Activated CD4-positive, alpha-beta memory T cell treated with anti-CD3 and anti-CD28 coated beads, Interleukin-2, amount 10 ng/mL, durations not matched to agents 7 days and 5 days (primary cell): ENCODE measurements at regions not wholly inside any gene's neighbourhood (a gene's known extent, or its start where the extent isn't known, plus 50 kb on each side); places are given as distances from the start of the nearest gene placed in this dataset.

Experiments
- CTCF ChIA-PET: fragments of 350-600 bp; sonication (Branson Sonifier 250); formaldehyde crosslinking; loops from one replicate; lab custom pipeline; 2021; ENCODE audit warnings: antibody characterized with exemption, inconsistent platforms; lab: Charles Lee
- POLR2A ChIA-PET: fragments of 350-600 bp; sonication (Branson Sonifier 250); formaldehyde crosslinking; loops from one replicate; lab custom pipeline; 2021; ENCODE audit warnings: antibody characterized with exemption; lab: Charles Lee
- DNase-seq: peaks from one replicate; pipeline ENCODE4 v3.0.0-alpha.2; 2020
- H3K27ac Mint-ChIP-seq: one replicate; pipeline ENCODE4 v1.8.0; 2021; ENCODE audit warnings: mild to moderate bottlenecking, mixed read lengths
- H3K27me3 Mint-ChIP-seq: one replicate; pipeline ENCODE4 v1.8.0; 2021; ENCODE audit warnings: mixed read lengths
- H3K36me3 Mint-ChIP-seq: one replicate; pipeline ENCODE4 v1.8.0; 2021; ENCODE audit warnings: low read depth, mixed read lengths
- H3K4me1 Mint-ChIP-seq: one replicate; pipeline ENCODE4 v1.8.0; 2021; ENCODE audit warnings: mixed read lengths
- H3K4me3 Mint-ChIP-seq: one replicate; pipeline ENCODE4 v1.8.0; 2021; ENCODE audit warnings: mild to moderate bottlenecking, mixed read lengths
- H3K9me3 Mint-ChIP-seq: one replicate; pipeline ENCODE4 v1.8.0; 2021; ENCODE audit warnings: mixed read lengths

- ChIA-PET POLR2A (no interaction called here), CTCF (no interaction called here)
- Mint-ChIP-seq H3K4me1 (no peaks in the 10 kb centered on the region), H3K4me3 (no peak overlapping the region), H3K9me3 (peaks cover 9% of the 10 kb centered on the region), H3K27me3 (no peaks in the 10 kb centered on the region), H3K36me3 (no peaks in the 10 kb centered on the region), H3K27ac (no peak overlapping the region)
- DNase-seq = no peak
Observed at GRCh38 chr13:33479105-33479504, 193.6 kb upstream of the STARD13 start.

GRCh38 chr13:33480561-33480960 lies 195.0 kb upstream of the STARD13 start:
- no peaks in the 10 kb centered on the region for H3K36me3 Mint-ChIP-seq
- H3K27me3 Mint-ChIP-seq = no peaks in the 10 kb centered on the region
- POLR2A ChIA-PET = no interaction called here
- DNase-seq = no peak
- peaks cover 15% of the 10 kb centered on the region for H3K9me3 Mint-ChIP-seq
- H3K4me3 Mint-ChIP-seq = no peak overlapping the region
- CTCF ChIA-PET = no interaction called here
- no peaks in the 10 kb centered on the region for H3K4me1 Mint-ChIP-seq
- H3K27ac Mint-ChIP-seq = no peak overlapping the region

GRCh38 chr13:33483471-33483870 lies 197.9 kb upstream of the STARD13 start:
- Mint-ChIP-seq H3K9me3 (peaks cover 6% of the 10 kb centered on the region), H3K4me1 (no peaks in the 10 kb centered on the region), H3K27me3 (peaks cover 4% of the 10 kb centered on the region), H3K36me3 (no peaks in the 10 kb centered on the region), H3K27ac (no peak overlapping the region), H3K4me3 (no peak overlapping the region)
- ChIA-PET POLR2A (no interaction called here), CTCF (no interaction called here)
- DNase-seq = no peak

- DNase-seq = no peak
- peaks cover 6% of the 10 kb centered on the region for H3K9me3 Mint-ChIP-seq
- ChIA-PET CTCF (interaction anchor here (0.5 kb wide), 1 partner anchor 282 kb away, joined by 3 read pairs; no protein-coding TSS in a partner anchor), POLR2A (no interaction called here)
- H3K27me3 Mint-ChIP-seq = peaks cover 7% of the 10 kb centered on the region
- no peak overlapping the region for H3K4me3 Mint-ChIP-seq
- H3K4me1 Mint-ChIP-seq = no peaks in the 10 kb centered on the region
- H3K27ac Mint-ChIP-seq = no peak overlapping the region
- no peaks in the 10 kb centered on the region for H3K36me3 Mint-ChIP-seq
Observed at GRCh38 chr13:33485247-33485646, 199.7 kb upstream of the STARD13 start.

GRCh38 chr13:33487575-33488243 lies 202.2 kb upstream of the STARD13 start:
- ChIA-PET CTCF (no interaction called here), POLR2A (no interaction called here)
- Mint-ChIP-seq H3K4me1 (no peaks in the 10 kb centered on the region), H3K27me3 (peaks cover 7% of the 10 kb centered on the region), H3K4me3 (no peak overlapping the region), H3K9me3 (peaks cover 6% of the 10 kb centered on the region), H3K36me3 (no peaks in the 10 kb centered on the region), H3K27ac (no peak overlapping the region)
- DNase-seq = no peak

GRCh38 chr13:33489563-33489962 lies 204.0 kb upstream of the STARD13 start:
- CTCF ChIA-PET = no interaction called here
- H3K27me3 Mint-ChIP-seq = peaks cover 7% of the 10 kb centered on the region
- no peak for DNase-seq
- H3K36me3 Mint-ChIP-seq = no peaks in the 10 kb centered on the region
- H3K4me1 Mint-ChIP-seq = no peaks in the 10 kb centered on the region
- POLR2A ChIA-PET = no interaction called here
- H3K27ac Mint-ChIP-seq = no peak overlapping the region
- H3K4me3 Mint-ChIP-seq = no peak overlapping the region
- peaks cover 3% of the 10 kb centered on the region for H3K9me3 Mint-ChIP-seq

- no peaks in the 10 kb centered on the region for H3K36me3 Mint-ChIP-seq
- H3K4me3 Mint-ChIP-seq = no peak overlapping the region
- DNase-seq = no peak
- H3K4me1 Mint-ChIP-seq = peaks cover 3% of the 10 kb centered on the region
- ChIA-PET CTCF (no interaction called here), POLR2A (no interaction called here)
- H3K9me3 Mint-ChIP-seq = no peaks in the 10 kb centered on the region
- no peak overlapping the region for H3K27ac Mint-ChIP-seq
- peaks cover 7% of the 10 kb centered on the region for H3K27me3 Mint-ChIP-seq
Observed at GRCh38 chr13:33490461-33491327, 205.1 kb upstream of the STARD13 start.

- ChIA-PET CTCF (interaction anchor here (0.6 kb wide), 1 partner anchor 65 kb away, joined by 3 read pairs; no protein-coding TSS in a partner anchor), POLR2A (no interaction called here)
- H3K36me3 Mint-ChIP-seq = no peaks in the 10 kb centered on the region
- H3K9me3 Mint-ChIP-seq = no peaks in the 10 kb centered on the region
- DNase-seq = no peak
- no peak overlapping the region for H3K4me3 Mint-ChIP-seq
- H3K4me1 Mint-ChIP-seq = peaks cover 3% of the 10 kb centered on the region
- H3K27ac Mint-ChIP-seq = no peak overlapping the region
- peaks cover 2% of the 10 kb centered on the region for H3K27me3 Mint-ChIP-seq
Observed at GRCh38 chr13:33493672-33494365, 208.3 kb upstream of the STARD13 start.

- Mint-ChIP-seq H3K36me3 (no peaks in the 10 kb centered on the region), H3K27me3 (peaks cover 2% of the 10 kb centered on the region), H3K4me3 (no peak overlapping the region), H3K27ac (no peak overlapping the region), H3K4me1 (peaks cover 3% of the 10 kb centered on the region), H3K9me3 (no peaks in the 10 kb centered on the region)
- DNase-seq = no peak
- ChIA-PET CTCF (no interaction called here), POLR2A (no interaction called here)
Observed at GRCh38 chr13:33494596-33495204, 209.1 kb upstream of the STARD13 start.

GRCh38 chr13:33496336-33496735 lies 210.8 kb upstream of the STARD13 start:
- Mint-ChIP-seq H3K4me1 (peaks cover 3% of the 10 kb centered on the region), H3K27ac (no peak overlapping the region), H3K4me3 (no peak overlapping the region), H3K27me3 (peaks cover 3% of the 10 kb centered on the region), H3K9me3 (no peaks in the 10 kb centered on the region), H3K36me3 (no peaks in the 10 kb centered on the region)
- POLR2A ChIA-PET = no interaction called here
- CTCF ChIA-PET = no interaction called here
- no peak for DNase-seq

- DNase-seq = no peak
- peaks cover 3% of the 10 kb centered on the region for H3K4me1 Mint-ChIP-seq
- ChIA-PET POLR2A (no interaction called here), CTCF (no interaction called here)
- no peak overlapping the region for H3K4me3 Mint-ChIP-seq
- no peak overlapping the region for H3K27ac Mint-ChIP-seq
- no peaks in the 10 kb centered on the region for H3K36me3 Mint-ChIP-seq
- no peaks in the 10 kb centered on the region for H3K9me3 Mint-ChIP-seq
- H3K27me3 Mint-ChIP-seq = peaks cover 4% of the 10 kb centered on the region
Observed at GRCh38 chr13:33497146-33497845, 211.7 kb upstream of the STARD13 start.

- no peak for DNase-seq
- Mint-ChIP-seq H3K9me3 (no peaks in the 10 kb centered on the region), H3K27me3 (peaks cover 4% of the 10 kb centered on the region), H3K27ac (no peak overlapping the region), H3K4me1 (no peaks in the 10 kb centered on the region), H3K36me3 (no peaks in the 10 kb centered on the region), H3K4me3 (no peak overlapping the region)
- ChIA-PET CTCF (no interaction called here), POLR2A (no interaction called here)
Observed at GRCh38 chr13:33508060-33508459, 222.5 kb upstream of the STARD13 start.
